ENCODE measurements at regions not wholly inside any gene's neighbourhood (a gene's known extent, or its start where the extent isn't known, plus 50 kb on each side); places are given as distances from the start of the nearest gene placed in this dataset.

- ATAC-seq (no peak), DNase-seq (no peak)
- 93% methylated on average over 5 of the region's 5 CpGs for WGBS (ENCODE audit: insufficient coverage)
- TF ChIP-seq CTCF (IDR thresholded peaks at IDR 0.05) = no peak
- H3K36me3 Mint-ChIP-seq = no peaks in the 10 kb centered on the region
- H3K27ac Mint-ChIP-seq = no peak overlapping the region
- Histone ChIP-seq H3K36me3 (ENCODE audit: control insufficient read depth, insufficient read depth, low read length) (no peaks in the 10 kb centered on the region), H3K9me3 (ENCODE audit: control insufficient read depth, insufficient read depth, low read length) (no peaks in the 10 kb centered on the region), H3K4me3 (ENCODE audit: low read length) (no peak overlapping the region), H3K27me3 (ENCODE audit: control insufficient read depth, insufficient read depth, low read length) (no peaks in the 10 kb centered on the region), H3K4me1 (ENCODE audit: control insufficient read depth, insufficient read depth, low read length) (no peaks in the 10 kb centered on the region), H3K27ac (ENCODE audit: low read length) (no peak overlapping the region)
- no peak overlapping the region for H3K4me3 Mint-ChIP-seq
- H3K27me3 Mint-ChIP-seq (ENCODE audit: low read depth in 2 of 2) = peaks cover 11 to 26% of the 10 kb centered on the region in 2 donors
- no peaks in the 10 kb centered on the region for H3K4me1 Mint-ChIP-seq
- H3K9me3 Mint-ChIP-seq = peaks cover 0 to 4% of the 10 kb centered on the region in 2 donors
- intact Hi-C loops (cut with micrococcal nuclease) = no loop called here
Observed at GRCh38 chr11:116082256-116082655, 578.0 kb upstream of the CADM1 start.

GRCh38 chr11:116079580-116079979 is 575.4 kb upstream of the CADM1 start:
- peaks cover 11 to 26% of the 10 kb centered on the region in 2 donors for H3K27me3 Mint-ChIP-seq (ENCODE audit: low read depth in 2 of 2)

DNA sequence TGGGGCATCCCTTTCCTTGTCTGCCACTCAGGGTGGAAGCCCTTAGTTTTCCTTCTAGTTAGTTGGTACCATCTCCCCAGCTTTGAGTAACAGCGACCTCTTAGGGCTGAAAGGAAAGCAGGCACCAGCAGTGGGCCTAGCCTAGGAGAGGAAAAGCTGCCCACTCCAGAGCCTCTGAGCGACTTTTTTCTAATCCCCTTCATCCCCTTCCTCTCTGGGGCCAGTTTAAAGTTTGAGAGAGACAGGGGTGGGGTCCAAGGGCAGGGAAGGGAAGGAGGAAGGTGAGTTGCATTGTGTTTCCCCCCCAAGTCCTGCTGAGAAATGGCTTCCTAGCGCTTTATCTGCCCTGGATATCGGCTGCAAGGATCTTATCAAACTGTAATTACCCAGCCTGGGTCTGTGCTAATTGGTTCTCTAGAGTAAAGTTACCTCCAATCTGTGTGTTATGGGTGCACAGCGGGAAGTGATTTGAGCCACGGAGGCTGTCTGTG is 573.9 kb upstream of the CADM1 start:
- Mint-ChIP-seq H3K36me3 (no peaks in the 10 kb centered on the region), H3K27me3 (ENCODE audit: low read depth in 2 of 2) (peaks cover 9 to 23% of the 10 kb centered on the region in 2 donors), H3K9me3 (peaks cover 0 to 4% of the 10 kb centered on the region in 2 donors), H3K27ac (no peak overlapping the region), H3K4me1 (no peaks in the 10 kb centered on the region), H3K4me3 (no peak overlapping the region)
- DNase-seq (no peak), ATAC-seq (no peak)
- TF ChIP-seq CTCF (IDR thresholded peaks at IDR 0.05) = no peak
- Histone ChIP-seq H3K4me3 (ENCODE audit: low read length) (no peak overlapping the region), H3K27me3 (ENCODE audit: control insufficient read depth, insufficient read depth, low read length) (no peaks in the 10 kb centered on the region), H3K36me3 (ENCODE audit: control insufficient read depth, insufficient read depth, low read length) (no peaks in the 10 kb centered on the region), H3K4me1 (ENCODE audit: control insufficient read depth, insufficient read depth, low read length) (no peaks in the 10 kb centered on the region), H3K27ac (ENCODE audit: low read length) (no peak overlapping the region), H3K9me3 (ENCODE audit: control insufficient read depth, insufficient read depth, low read length) (no peaks in the 10 kb centered on the region)
- intact Hi-C loops (cut with micrococcal nuclease) = no loop called here
- 61% methylated on average over 5 of the region's 6 CpGs for WGBS (ENCODE audit: insufficient coverage)

More at GRCh38 chr11:116079580-116079979, 575.4 kb upstream of the CADM1 start:
- intact Hi-C loops (cut with micrococcal nuclease) = no loop called here
- ATAC-seq (no peak), DNase-seq (no peak)
- TF ChIP-seq CTCF (IDR thresholded peaks at IDR 0.05) = no peak
- H3K27ac Mint-ChIP-seq = no peak overlapping the region
- peaks cover 0 to 4% of the 10 kb centered on the region in 2 donors for H3K9me3 Mint-ChIP-seq
- WGBS (ENCODE audit: insufficient coverage) = 97% methylated on average over 2 of the region's 2 CpGs
- H3K4me3 Mint-ChIP-seq = no peak overlapping the region
- Histone ChIP-seq H3K36me3 (ENCODE audit: control insufficient read depth, insufficient read depth, low read length) (no peaks in the 10 kb centered on the region), H3K4me3 (ENCODE audit: low read length) (no peak overlapping the region), H3K27ac (ENCODE audit: low read length) (no peak overlapping the region), H3K27me3 (ENCODE audit: control insufficient read depth, insufficient read depth, low read length) (no peaks in the 10 kb centered on the region), H3K4me1 (ENCODE audit: control insufficient read depth, insufficient read depth, low read length) (no peaks in the 10 kb centered on the region), H3K9me3 (ENCODE audit: control insufficient read depth, insufficient read depth, low read length) (no peaks in the 10 kb centered on the region)
- H3K36me3 Mint-ChIP-seq = no peaks in the 10 kb centered on the region
- H3K4me1 Mint-ChIP-seq = no peaks in the 10 kb centered on the region

DNA sequence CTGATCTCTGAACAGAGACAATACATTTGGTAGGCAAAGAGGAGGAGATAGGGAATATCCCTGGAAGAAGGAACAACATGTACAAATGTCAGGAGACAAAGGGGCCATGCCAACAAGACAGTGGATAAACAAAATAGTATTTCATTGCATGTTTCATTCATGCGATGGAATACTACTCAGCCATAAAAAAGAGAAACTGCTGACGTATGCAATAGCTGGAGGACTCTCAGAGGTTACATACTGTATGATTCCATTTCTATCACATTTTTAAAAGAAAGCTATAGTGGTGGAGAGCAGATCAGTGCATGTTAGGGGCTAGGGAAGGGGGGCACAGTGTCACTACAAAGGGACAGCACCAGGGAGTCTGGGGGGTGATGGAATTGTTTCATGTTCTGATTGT is 572.9 kb upstream of the CADM1 start:
- no peaks in the 10 kb centered on the region for H3K27me3 ChIP-seq (ENCODE audit: control insufficient read depth, insufficient read depth, low read length)
- WGBS (ENCODE audit: insufficient coverage) = 84% methylated on average over 2 of the region's 2 CpGs
- no peaks in the 10 kb centered on the region for H3K4me1 Mint-ChIP-seq

More for the DNA sequence above, 572.9 kb upstream of the CADM1 start:
- Mint-ChIP-seq H3K27me3 (ENCODE audit: low read depth in 2 of 2) (peaks cover 10 to 20% of the 10 kb centered on the region in 2 donors), H3K36me3 (no peaks in the 10 kb centered on the region), H3K4me3 (no peak overlapping the region), H3K9me3 (peaks cover 0 to 4% of the 10 kb centered on the region in 2 donors), H3K27ac (no peak overlapping the region)
- H3K4me3 ChIP-seq (ENCODE audit: low read length) = no peak overlapping the region
- no peaks in the 10 kb centered on the region for H3K4me1 ChIP-seq (ENCODE audit: control insufficient read depth, insufficient read depth, low read length)
- no peak for TF ChIP-seq CTCF (IDR thresholded peaks at IDR 0.05)
- intact Hi-C loops (cut with micrococcal nuclease) = no loop called here
- H3K27ac ChIP-seq (ENCODE audit: low read length) = no peak overlapping the region
- no peaks in the 10 kb centered on the region for H3K36me3 ChIP-seq (ENCODE audit: control insufficient read depth, insufficient read depth, low read length)
- no peak for DNase-seq
- H3K9me3 ChIP-seq (ENCODE audit: control insufficient read depth, insufficient read depth, low read length) = no peaks in the 10 kb centered on the region
- no peak for ATAC-seq
